HTR-8/SVneo (cell line): ENCODE measurements at regions not wholly inside any gene's neighbourhood (a gene's known extent, or its start where the extent isn't known, plus 50 kb on each side); places are given as distances from the start of the nearest gene placed in this dataset.

Experiments
- DNase-seq: peaks from one replicate; pipeline ENCODE4 v3.0.0; 2011; ENCODE audit warnings: low spot score, mixed read lengths; ENCODE audit not compliant: insufficient read length
- FAIRE-seq: peaks from 2 replicates; lab custom pipeline; 2011; peaks lifted over from hg19 to GRCh38; lab: Jason Lieb, UNC

DNA sequence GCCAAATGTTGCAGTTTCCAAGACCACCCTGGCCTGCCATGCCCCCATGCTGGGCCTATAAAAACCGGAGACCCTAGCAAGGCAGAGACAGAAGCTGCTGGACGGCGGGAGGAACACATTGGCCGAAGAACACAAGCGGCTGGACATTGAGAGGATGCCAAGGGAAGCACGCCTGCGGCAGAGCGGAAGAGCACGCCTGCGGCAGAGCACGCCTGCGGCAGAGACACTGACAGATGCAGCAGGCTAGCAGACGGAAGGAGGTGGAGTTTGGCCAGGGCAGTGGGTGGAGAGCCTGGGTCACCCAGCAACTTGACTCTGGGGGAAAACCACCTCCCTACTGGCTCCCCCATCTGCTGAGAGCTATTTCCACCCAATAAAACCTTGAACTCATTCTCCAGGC is 322.3 kb upstream of the TBL1XR1 start:
- no peak for DNase-seq
- no peak for FAIRE-seq

DNA sequence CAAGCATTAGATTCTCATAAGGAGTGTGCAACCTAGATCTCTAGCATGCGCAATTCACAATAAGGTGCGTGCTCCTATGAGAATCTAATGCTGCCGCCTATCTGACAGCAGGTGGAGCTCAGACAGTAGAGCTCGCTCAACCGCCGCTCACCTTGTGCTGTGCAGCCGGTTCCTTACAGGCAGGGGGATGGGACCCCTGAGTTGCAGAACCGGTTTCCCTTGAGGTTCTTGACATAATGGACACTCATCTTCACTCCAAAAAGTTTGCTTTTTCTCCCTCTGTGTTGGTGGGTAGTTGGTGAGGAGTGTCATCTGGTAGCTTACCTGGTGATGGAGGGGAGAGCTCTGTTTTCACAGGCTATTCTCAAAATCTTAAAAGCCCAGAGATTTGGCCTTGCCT is 324.0 kb upstream of the TBL1XR1 start:
- DNase-seq = no peak
- FAIRE-seq = no peak

DNA sequence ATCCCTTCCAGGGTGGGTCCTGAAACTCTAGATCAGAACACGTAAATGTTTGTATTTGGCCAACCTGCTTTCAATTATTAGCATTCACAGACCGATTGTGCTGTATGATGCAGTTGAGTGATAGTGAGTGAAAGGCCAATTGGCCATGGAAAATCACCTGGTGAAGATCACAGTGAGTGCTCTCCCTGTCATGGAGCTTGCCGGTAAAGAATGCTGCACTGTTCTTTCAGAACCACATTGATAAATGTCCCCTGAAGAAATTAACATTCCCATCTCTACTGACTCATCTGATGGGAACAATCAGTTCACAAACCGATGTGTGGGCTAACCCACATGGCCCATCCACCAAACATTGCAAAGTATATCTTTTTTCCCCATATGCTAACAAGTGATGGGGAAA is 324.8 kb upstream of the TBL1XR1 start:
- FAIRE-seq (no peak), DNase-seq (no peak)

DNA sequence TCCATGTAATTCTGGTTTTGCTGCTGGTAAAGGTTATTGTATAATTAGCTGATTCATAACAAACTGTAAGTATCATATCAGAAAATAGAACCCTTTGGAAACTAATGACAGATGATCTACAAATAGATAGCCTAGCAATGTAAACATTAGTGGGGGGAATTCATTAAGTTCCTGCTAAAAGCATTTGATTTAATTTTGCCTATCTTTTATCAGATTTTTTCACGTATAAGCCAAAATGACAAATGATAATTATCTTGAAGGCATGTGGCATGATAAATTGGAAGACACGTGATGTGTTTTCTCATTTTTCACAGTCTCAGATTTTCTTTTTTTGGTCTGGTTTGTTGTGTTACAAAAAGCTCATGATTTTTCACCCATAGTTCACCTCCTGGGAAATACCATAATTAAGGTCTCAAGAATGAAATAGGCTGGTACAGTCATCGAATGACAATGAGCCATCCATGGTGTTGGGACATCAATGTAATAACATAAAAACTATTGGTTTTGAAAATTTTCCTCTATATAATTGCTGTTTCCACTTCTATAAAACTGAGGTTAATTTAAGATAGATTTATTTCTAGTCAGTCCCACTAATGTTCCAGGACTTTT is 325.9 kb upstream of the TBL1XR1 start:
- FAIRE-seq = no peak
- no peak for DNase-seq

DNA sequence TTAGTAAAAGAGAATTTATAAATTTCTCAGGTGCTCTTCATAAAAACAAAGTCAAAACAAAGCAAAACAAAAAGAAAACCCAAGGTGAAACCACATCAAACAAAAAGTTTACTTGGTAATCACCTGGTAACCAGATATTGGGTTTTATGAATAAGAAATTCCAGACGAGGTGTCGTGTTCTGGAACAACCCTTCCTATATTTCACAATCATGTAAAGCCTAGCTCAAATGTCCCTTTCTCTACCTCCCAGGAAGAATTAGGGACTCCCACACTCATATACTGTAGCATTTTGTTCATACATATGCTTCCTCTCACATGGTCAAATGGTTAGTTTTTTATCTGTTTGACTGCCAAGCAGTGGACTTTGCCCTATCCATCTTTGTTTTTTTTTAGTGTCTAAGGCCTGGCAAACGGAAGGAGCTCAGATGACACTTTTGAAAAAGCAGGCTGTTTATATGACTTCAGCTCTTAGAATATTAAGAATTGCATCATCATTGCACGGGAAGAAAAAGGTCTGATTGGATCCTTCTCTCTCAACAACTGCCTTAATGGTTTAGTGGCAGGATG is 326.7 kb upstream of the TBL1XR1 start:
- no peak for DNase-seq
- no peak for FAIRE-seq

DNA sequence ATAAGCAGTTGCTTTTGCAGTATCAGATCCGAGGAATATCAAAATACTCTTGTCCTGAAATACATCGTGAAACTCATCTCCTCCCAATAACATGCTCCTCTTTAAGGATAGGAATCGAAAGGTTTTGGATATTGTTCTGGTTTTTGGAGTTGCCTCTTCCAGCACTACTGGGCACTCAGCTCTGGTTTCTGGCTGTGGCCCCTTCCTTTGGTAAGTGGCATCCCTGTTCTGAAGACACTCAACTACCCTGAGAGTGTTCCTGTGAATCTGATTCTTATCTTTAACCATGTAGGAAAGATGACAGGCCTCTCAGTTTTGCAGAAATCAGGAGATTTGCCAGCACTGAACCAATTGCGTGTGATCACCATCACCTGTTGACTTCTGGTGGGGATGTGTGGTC is 327.5 kb upstream of the TBL1XR1 start:
- no peak for DNase-seq
- FAIRE-seq = no peak

DNA sequence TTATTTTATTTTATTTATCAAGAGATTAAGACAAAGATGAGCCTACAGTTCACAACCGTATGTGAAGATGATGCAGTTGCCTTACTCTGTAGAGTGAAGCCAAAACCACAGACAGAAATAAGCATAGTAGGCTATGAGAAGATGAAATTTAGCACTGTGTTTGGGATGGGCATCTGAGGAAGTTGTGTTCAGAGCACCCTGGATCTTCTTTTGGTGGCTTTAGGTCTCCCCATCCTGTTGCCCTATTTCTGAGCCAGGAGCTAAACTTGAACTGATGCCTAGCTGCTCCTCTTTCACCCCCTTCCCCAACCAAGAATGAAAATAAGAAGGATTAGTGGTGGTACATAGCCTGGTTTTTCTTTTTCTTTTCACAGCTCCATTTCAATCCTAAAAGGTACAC is 328.1 kb upstream of the TBL1XR1 start:
- DNase-seq = no peak
- FAIRE-seq = no peak

DNA sequence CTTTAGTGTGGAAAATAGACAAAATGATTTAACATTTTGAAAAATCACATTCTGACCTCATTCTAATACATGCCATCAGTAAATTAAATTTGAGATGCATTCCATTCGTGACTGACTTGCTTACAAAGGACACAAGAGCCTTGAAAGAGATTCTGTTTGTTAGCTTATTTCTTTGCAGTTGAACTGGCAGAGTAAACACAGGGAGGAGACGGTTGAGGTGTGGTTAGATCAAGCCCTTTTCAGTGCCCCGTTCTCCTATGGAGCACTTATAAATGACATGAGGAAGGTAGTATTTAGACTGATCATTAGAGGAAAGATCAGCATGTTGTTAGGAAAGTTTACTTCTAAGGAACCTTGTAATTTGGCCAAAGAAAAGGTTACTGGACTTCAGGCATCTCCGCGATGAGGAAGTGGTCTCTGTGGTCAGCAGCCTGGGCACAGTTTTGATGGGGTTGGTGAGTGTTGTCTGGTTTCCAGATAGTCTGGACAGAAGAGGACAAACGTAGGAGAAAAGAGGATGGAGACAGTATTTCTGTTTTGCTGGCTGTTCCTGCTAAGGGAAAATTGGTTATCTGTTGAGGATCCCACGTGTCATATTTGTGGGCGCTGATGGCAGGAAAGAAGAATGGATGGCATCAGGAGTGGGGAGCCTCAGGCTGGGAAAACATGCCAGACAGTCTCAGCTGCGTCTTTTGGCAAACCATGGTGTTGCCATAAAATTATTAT is 328.9 kb upstream of the TBL1XR1 start:
- no peak for FAIRE-seq
- DNase-seq = no peak

DNA sequence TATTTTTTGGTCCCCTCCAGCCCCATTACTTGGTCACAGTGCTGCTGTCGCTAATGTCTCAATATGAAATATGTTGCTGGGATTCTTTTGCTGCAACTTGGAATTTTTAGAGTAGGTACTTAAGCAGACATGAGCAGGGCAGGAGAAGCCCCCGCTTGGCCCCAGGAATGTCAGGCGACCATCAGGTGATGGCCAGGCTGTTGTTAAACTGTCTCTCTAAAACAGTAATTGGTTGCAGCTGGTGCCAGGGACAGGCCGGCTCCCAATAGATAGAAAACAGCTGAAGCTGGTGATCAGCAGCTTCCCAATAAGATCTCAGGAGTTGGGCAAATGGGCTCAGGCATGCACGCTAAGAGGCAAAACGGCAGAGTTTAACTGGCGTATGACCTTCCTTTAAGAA is 329.9 kb upstream of the TBL1XR1 start:
- no peak for DNase-seq
- no peak for FAIRE-seq

DNA sequence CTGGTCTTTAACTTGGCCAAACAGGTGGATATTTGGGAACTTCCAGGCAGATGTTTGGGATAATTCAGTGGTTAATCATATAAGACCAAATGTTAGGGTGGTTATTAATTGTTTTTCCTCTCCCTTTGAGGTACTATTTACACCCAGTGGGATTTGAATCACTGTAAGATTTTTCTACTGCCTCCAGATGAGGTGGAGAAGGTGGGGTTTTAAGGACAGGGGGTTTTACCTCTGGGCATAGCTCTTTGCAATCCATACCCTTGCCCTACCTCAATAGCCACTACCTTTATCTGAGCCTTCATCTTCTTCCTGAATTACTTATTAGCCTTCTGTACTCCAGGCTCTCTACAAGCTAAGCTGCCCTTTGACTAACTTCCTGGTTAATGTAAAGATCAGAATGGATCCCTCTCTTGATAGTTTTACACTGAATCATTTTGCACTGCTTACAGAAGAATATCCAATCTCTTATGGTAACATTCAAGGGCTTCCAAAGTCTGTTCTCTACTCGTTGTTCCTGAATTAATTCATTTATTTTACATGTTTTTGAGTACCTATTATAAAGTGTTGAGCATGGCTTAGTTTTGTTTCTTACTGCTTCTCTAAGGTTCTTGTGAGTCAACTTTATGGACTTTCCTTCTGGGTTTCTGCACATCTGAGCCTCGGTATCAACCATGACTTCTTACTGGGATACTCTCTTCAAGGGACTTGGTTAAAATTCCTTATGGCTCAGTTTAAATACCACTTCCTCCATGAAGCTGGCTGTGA is 331.2 kb upstream of the TBL1XR1 start:
- FAIRE-seq (no peak), DNase-seq (no peak)

DNA sequence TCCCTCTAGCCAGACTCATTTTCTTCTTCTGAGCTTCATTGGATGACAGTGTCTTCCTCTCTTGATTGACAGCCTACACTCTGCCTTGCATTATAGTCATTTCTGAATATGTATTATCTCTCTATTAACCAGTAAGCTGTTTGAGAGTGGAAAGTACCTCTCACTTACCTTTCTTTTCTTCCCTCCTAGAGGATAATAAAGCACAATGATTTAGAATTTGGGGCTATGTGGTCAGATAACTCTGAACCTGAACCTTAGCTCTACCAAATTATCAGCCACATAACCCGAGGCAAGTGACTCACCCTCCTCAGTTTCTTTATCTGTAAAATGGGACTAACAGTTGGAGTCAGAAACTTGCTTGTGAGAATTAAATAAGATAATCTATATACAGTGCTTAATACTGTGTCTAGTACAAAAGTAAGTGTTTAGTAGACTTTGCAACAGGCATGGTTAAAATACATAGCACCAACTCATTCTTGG is 331.8 kb upstream of the TBL1XR1 start:
- no peak for FAIRE-seq
- no peak for DNase-seq

DNA sequence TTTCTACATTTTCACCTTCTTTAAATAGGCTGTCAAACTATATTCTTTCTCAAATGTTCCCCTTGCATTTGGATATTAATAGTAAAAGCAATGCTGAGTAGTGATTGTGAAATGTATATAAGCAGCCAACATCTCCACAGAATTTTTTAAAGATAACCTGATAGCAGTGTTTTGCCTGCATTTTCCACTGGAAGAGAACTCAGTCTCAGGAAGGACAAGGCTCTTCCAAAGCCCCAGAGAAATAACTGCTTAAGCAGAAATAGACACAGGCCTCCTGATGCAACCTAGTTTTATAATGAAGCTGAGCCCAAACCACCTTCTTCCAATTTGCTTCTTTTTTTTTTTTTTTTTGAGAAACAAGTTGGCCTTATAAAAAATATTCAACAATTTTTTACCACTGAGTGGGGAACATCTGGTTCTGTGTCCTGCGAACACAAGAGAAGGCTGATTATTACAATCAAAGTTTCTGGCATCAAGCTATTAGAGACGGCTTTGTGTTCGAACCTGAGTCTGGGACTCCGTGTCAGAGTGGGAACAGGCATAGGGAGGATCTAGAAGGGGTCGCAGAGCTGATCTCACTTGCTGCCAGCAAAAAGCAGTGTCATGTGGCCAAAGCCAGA is 332.5 kb upstream of the TBL1XR1 start:
- FAIRE-seq = no peak
- DNase-seq = no peak

DNA sequence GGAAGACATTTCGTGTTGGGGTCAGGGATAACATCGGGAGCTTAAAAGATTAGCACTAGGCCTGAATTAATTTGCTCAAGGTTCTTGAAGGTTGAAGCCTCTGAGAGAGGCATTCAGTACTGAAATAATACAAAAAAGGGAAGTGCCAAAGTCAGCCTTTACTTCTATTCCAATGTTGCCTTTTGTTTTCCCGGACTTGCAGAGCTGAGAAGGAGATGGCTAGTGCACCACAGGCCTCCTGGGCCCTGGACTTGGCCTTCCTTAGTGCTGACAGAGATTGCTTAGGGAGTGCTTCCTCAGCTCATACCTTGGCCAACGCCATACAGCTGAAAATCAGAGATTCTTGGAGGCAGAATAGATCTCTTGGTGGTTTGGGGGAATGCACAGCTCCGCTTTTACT is 333.6 kb upstream of the TBL1XR1 start:
- no peak for FAIRE-seq
- no peak for DNase-seq

DNA sequence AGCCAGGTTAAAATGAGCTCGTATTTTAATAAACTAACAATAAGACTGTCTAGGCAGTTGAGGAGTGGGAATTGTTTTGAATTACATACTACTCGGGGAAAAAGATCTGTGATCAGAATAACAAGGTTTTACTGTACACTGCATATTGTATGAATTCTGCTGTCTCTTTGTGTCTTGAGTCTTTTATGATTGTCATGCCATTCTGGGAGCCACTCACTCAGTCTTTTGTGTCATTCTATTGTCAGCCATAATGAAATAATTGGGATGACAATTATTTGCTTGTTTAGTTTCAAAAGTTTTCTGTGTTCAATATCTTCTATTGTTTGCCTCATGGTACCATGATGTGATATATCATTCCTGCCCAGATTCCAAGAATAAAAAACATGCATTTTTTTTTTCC is 339.6 kb upstream of the TBL1XR1 start:
- DNase-seq (no peak), FAIRE-seq (no peak)

DNA sequence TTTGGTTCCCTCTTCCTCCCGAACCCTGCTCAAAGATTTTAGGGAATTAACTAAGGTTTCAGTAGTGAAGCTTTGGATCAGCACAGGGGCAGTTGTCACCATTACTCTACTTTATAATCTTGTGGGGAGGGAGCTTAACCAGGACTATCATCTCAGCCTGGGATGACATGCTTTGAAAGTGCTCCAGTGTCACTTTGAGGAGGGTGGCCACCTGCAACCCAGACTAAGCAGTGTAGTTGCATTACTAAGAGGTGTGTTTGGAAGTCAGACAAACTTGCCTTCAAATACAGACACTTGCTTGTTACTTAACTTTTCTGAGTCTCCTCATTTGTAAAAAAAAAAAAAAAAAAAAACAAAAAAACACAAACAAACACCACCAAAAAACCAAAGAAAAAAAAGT is 340.3 kb upstream of the TBL1XR1 start:
- DNase-seq (no peak), FAIRE-seq (no peak)

DNA sequence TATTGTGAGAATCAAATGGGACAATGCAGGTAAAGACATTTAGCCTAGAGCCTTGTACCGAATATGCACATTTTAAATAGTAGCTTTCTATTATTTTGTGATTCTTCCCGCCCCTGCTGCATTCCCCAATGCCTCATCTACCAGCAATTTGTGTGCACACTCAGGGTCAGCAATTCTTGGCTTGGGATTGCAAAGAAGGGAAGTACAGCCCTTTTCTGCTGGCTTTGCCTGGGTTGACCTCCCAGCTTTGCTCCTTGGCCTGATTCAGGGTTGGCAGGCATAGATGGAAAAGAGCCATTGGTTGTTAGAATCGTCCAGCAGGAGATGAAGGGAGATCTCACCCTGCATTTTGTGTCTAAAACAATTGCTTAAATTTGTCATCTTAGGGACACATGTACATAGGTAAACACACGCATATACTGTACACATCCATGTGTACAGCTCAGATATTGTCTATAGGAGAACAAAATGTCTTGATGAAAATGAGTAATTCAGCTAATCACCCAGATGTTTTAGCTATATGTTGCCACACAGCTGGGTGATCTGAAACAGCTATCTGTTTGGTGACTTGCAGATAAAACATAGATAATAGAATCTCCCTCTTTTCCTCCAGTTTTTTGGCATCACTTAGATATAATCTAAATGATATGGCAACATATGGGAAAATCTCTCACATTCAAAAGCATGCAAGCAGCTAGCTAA is 340.9 kb upstream of the TBL1XR1 start:
- DNase-seq (no peak), FAIRE-seq (no peak)

DNA sequence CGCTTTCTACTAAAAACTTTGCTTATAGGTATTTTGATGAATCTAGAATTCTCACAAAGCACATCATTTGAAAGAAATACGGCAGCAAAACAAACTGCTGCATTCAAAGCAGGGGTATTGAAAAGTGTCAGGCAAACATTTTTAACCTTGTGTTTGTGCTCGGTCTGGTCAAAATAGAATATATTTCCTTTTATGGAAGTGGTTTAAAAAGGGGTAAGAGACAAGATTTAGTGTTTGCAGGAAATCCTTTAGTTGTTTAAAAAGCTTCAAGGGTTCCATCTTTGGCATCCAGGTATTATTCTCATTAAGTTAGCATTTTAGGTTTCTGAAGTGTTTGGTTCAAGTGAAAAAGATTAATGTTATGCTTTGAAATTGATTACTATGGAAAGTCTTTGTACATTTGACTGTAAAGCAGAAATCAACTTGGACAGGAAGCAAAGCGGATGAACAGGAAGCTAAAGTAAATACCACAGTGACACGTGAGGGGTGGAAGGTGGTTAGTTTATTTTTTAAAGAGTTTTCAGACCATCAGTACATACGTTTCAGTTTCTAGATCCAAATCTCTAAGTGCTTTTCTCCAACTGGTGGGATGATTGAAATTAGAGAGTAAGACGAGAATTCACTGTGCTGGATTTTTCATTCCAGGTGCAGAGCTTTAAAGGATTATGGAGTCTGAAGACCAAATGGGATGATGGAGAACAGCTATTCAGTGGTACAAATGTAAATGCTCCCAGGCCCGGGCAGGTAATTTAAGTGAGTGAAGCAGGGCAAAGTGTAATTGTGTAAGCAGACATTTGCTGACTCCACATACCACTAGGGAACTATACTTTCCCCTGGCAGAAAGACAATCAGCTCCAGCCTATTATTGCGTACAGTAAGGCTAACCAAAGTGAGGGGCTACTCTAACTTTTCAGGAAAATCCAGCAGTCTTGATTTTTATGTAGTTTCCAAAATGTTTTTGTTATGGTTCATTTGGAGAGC is 341.8 kb upstream of the TBL1XR1 start:
- no peak for FAIRE-seq
- DNase-seq = no peak

DNA sequence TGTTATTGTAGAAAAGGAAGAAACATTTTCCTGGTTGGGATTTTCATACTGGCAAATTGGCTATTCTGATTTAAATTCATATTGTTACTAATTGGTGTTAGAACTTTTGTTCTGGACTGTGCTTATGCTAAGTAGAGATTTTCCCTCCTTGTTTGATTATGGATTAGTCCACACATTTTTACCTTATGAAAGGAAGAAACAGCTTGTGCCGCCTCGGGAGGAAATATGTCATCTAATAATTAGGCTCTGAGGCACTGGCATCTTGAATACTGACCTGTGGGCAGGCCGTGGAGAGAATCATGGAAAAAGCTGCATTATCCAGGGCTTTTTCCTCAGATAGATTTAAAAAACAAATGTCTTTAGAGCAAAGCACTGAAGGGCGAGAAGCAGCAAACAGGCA is 344.3 kb upstream of the TBL1XR1 start:
- FAIRE-seq = no peak

DNA sequence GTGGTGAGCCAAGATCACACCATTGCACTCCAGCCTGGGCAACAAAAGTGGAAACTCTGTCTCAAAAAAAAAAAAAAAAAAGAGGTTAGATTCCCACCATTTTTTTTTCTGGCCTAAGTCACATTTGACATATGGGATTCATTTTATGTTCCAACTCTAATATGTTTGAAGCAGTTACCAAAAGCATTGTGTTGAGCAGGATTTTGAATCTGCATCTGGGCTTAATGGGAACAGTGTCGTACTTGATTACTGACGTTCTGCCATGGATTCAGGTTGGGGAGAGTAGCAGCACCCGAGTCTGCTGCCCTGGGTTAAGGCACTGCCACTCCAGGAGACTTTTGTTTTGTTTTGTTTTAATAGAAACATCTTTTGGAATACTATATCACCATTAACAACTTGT is 348.7 kb upstream of the TBL1XR1 start:
- DNase-seq (no peak), FAIRE-seq (no peak)

More for the DNA sequence above, 344.3 kb upstream of the TBL1XR1 start:
- DNase-seq = no peak
